HUES6 (cell line): ENCODE measurements at regions not wholly inside any gene's neighbourhood (a gene's known extent, or its start where the extent isn't known, plus 50 kb on each side); places are given as distances from the start of the nearest gene placed in this dataset.

ENCODE experiments used
- H3K27ac ChIP-seq: 2 replicates; pipeline ENCODE4 v1.7.0; 2013; ENCODE audit warnings: low read depth, mild to moderate bottlenecking, low read length, inconsistent platforms
- H3K27me3 ChIP-seq: 2 replicates; pipeline ENCODE4 v1.6.1; 2013; ENCODE audit warnings: low read length; ENCODE audit not compliant: control insufficient read depth, insufficient read depth
- H3K36me3 ChIP-seq: 2 replicates; pipeline ENCODE4 v1.6.1; 2013; ENCODE audit warnings: low read length; ENCODE audit not compliant: control insufficient read depth, insufficient read depth
- H3K4me1 ChIP-seq: 2 replicates; pipeline ENCODE4 v1.6.1; 2013; ENCODE audit warnings: low read length; ENCODE audit not compliant: control insufficient read depth, insufficient read depth
- H3K4me3 ChIP-seq: 2 replicates; pipeline ENCODE4 v1.5.1; 2013; ENCODE audit warnings: low read depth, low read length
- H3K9ac ChIP-seq: one replicate; pipeline ENCODE4 v1.6.1; 2013; ENCODE audit warnings: mild to moderate bottlenecking, low read length
- H3K9me3 ChIP-seq: 2 replicates; pipeline ENCODE4 v1.6.1; 2013; ENCODE audit warnings: low read depth, low read length; ENCODE audit not compliant: control insufficient read depth, insufficient read depth

GRCh38 chr5:120052916-120053828, 410.9 kb upstream of the PRR16 start:
- Histone ChIP-seq H3K9me3 (no peaks in the 10 kb centered on the region), H3K4me3 (no peak overlapping the region), H3K27me3 (no peaks in the 10 kb centered on the region), H3K9ac (no peak overlapping the region), H3K27ac (no peak overlapping the region), H3K4me1 (no peaks in the 10 kb centered on the region), H3K36me3 (no peaks in the 10 kb centered on the region)

- no peaks in the 10 kb centered on the region for H3K27me3 ChIP-seq
- no peaks in the 10 kb centered on the region for H3K4me1 ChIP-seq
- H3K9me3 ChIP-seq: no peaks in the 10 kb centered on the region
- no peak overlapping the region for H3K4me3 ChIP-seq
- H3K9ac ChIP-seq: no peak overlapping the region
- H3K27ac ChIP-seq: no peak overlapping the region
- H3K36me3 ChIP-seq: no peaks in the 10 kb centered on the region
Observed at GRCh38 chr5:120053841-120054240, 410.3 kb upstream of the PRR16 start.

- no peaks in the 10 kb centered on the region for H3K27me3 ChIP-seq
- H3K36me3 ChIP-seq: no peaks in the 10 kb centered on the region
- H3K9me3 ChIP-seq: no peaks in the 10 kb centered on the region
- H3K4me1 ChIP-seq: no peaks in the 10 kb centered on the region
- H3K4me3 ChIP-seq: no peak overlapping the region
- H3K9ac ChIP-seq: no peak overlapping the region
- no peak overlapping the region for H3K27ac ChIP-seq
Observed at GRCh38 chr5:120055858-120056257, 408.2 kb upstream of the PRR16 start.

GRCh38 chr5:120062515-120062917, 401.6 kb upstream of the PRR16 start:
- Histone ChIP-seq H3K27me3 (no peaks in the 10 kb centered on the region), H3K9ac (no peak overlapping the region), H3K9me3 (no peaks in the 10 kb centered on the region), H3K36me3 (no peaks in the 10 kb centered on the region), H3K27ac (no peak overlapping the region), H3K4me1 (no peaks in the 10 kb centered on the region), H3K4me3 (no peak overlapping the region)

- Histone ChIP-seq H3K27me3 (no peaks in the 10 kb centered on the region), H3K9me3 (no peaks in the 10 kb centered on the region), H3K4me3 (no peak overlapping the region), H3K4me1 (peaks cover 3% of the 10 kb centered on the region; the same call in 1 of the 2 replicates), H3K36me3 (no peaks in the 10 kb centered on the region), H3K9ac (no peak overlapping the region), H3K27ac (no peak overlapping the region)
Observed at GRCh38 chr5:120072068-120072761, 391.9 kb upstream of the PRR16 start.

- no peaks in the 10 kb centered on the region for H3K36me3 ChIP-seq
- no peaks in the 10 kb centered on the region for H3K27me3 ChIP-seq
- no peaks in the 10 kb centered on the region for H3K9me3 ChIP-seq
- peaks cover 3% of the 10 kb centered on the region; the same call in 1 of the 2 replicates for H3K4me1 ChIP-seq
- no peak overlapping the region for H3K4me3 ChIP-seq
- no peak overlapping the region for H3K9ac ChIP-seq
- H3K27ac ChIP-seq: no peak overlapping the region
Observed at GRCh38 chr5:120073722-120074121, 390.4 kb upstream of the PRR16 start.

GRCh38 chr5:120080781-120081180, 383.3 kb upstream of the PRR16 start:
- Histone ChIP-seq H3K9ac (no peak overlapping the region), H3K36me3 (no peaks in the 10 kb centered on the region), H3K4me1 (no peaks in the 10 kb centered on the region), H3K27ac (no peak overlapping the region), H3K27me3 (no peaks in the 10 kb centered on the region), H3K4me3 (no peak overlapping the region), H3K9me3 (no peaks in the 10 kb centered on the region)

- H3K9ac ChIP-seq: no peak overlapping the region
- no peak overlapping the region for H3K27ac ChIP-seq
- H3K9me3 ChIP-seq: no peaks in the 10 kb centered on the region
- no peaks in the 10 kb centered on the region for H3K4me1 ChIP-seq
- H3K36me3 ChIP-seq: no peaks in the 10 kb centered on the region
- H3K27me3 ChIP-seq: no peaks in the 10 kb centered on the region
- H3K4me3 ChIP-seq: no peak overlapping the region
Observed at GRCh38 chr5:120082316-120083068, 381.6 kb upstream of the PRR16 start.

GRCh38 chr5:120083851-120084542, 380.1 kb upstream of the PRR16 start:
- no peaks in the 10 kb centered on the region for H3K4me1 ChIP-seq
- no peaks in the 10 kb centered on the region for H3K36me3 ChIP-seq

GRCh38 chr5:120084543-120084870, 379.6 kb upstream of the PRR16 start:
- Histone ChIP-seq H3K4me3 (no peak overlapping the region), H3K9ac (no peak overlapping the region), H3K9me3 (no peaks in the 10 kb centered on the region), H3K27me3 (no peaks in the 10 kb centered on the region), H3K36me3 (no peaks in the 10 kb centered on the region), H3K27ac (no peak overlapping the region), H3K4me1 (no peaks in the 10 kb centered on the region)

More at GRCh38 chr5:120083851-120084542, 380.1 kb upstream of the PRR16 start:
- Histone ChIP-seq H3K9ac (no peak overlapping the region), H3K4me3 (no peak overlapping the region), H3K9me3 (no peaks in the 10 kb centered on the region), H3K27ac (no peak overlapping the region), H3K27me3 (no peaks in the 10 kb centered on the region)
